H9 (cell line): ENCODE measurements at regions not wholly inside any gene's neighbourhood (a gene's known extent, or its start where the extent isn't known, plus 50 kb on each side); places are given as distances from the start of the nearest gene placed in this dataset.
A peak's percentile ranks its signal among the peaks of the same experiment; 100 is the strongest.

ENCODE experiments used
- DNase-seq: peaks from one replicate; pipeline ENCODE4 v3.0.0-alpha.2; 2017
- H2AFZ ChIP-seq: one replicate; pipeline ENCODE4 v1.6.1; 2013; ENCODE audit warnings: mild to moderate bottlenecking, low read length, control low read depth, moderate library complexity
- H2AK5ac ChIP-seq: 2 replicates; pipeline ENCODE4 v1.6.1; 2013; ENCODE audit warnings: low read length, control low read depth, mixed read lengths; ENCODE audit not compliant: insufficient read length
- H2BK120ac ChIP-seq: one replicate; pipeline ENCODE4 v1.6.1; 2013; ENCODE audit warnings: low read depth, mild to moderate bottlenecking, low read length, control low read depth, inconsistent platforms; ENCODE audit not compliant: poor library complexity, severe bottlenecking
- H2BK12ac ChIP-seq: 2 replicates; pipeline ENCODE4 v1.6.1; 2013; ENCODE audit warnings: low read length, control low read depth, mixed read lengths, low read depth; ENCODE audit not compliant: insufficient read length
- H2BK15ac ChIP-seq: 2 replicates; pipeline ENCODE4 v1.6.1; 2013; ENCODE audit warnings: low read depth, low read length, control low read depth
- H2BK20ac ChIP-seq: one replicate; pipeline ENCODE4 v1.6.1; 2013; ENCODE audit warnings: low read depth, mild to moderate bottlenecking, low read length, control low read depth, inconsistent platforms; ENCODE audit not compliant: poor library complexity, severe bottlenecking
- H2BK5ac ChIP-seq: 2 replicates; pipeline ENCODE4 v1.6.1; 2013; ENCODE audit warnings: low read length, control low read depth, mixed read lengths; ENCODE audit not compliant: insufficient read length
- H3K14ac ChIP-seq: 2 replicates; pipeline ENCODE4 v1.6.1; 2013; ENCODE audit warnings: low read length, control low read depth; ENCODE audit not compliant: insufficient read depth
- H3K18ac ChIP-seq: 2 replicates; pipeline ENCODE4 v1.6.1; 2013; ENCODE audit warnings: low read depth, mild to moderate bottlenecking, mixed read lengths, low read length, control low read depth; ENCODE audit not compliant: insufficient read length
- H3K23ac ChIP-seq: 2 replicates; pipeline ENCODE4 v1.6.1; 2013; ENCODE audit warnings: low read length, control low read depth, mixed read lengths, low read depth; ENCODE audit not compliant: insufficient read length
- H3K23me2 ChIP-seq: 2 replicates; pipeline ENCODE4 v1.6.1; 2013; ENCODE audit warnings: low read depth, mild to moderate bottlenecking, mixed read lengths, low read length, control low read depth; ENCODE audit not compliant: insufficient read length, poor library complexity, severe bottlenecking
- H3K27ac ChIP-seq: 2 replicates; pipeline ENCODE4 v1.5.1; 2013; ENCODE audit warnings: low read length, control low read depth, mixed read lengths, low read depth; ENCODE audit not compliant: insufficient read length
- H3K27me3 ChIP-seq: 2 replicates; pipeline ENCODE4 v1.6.1; 2013; ENCODE audit warnings: low read length, control low read depth, inconsistent platforms; ENCODE audit not compliant: insufficient read depth
- H3K4ac ChIP-seq: 2 replicates; pipeline ENCODE4 v1.6.1; 2013; ENCODE audit warnings: low read depth, mild to moderate bottlenecking, control low read depth, inconsistent platforms, low read length, moderate library complexity
- H3K4me1 ChIP-seq: 2 replicates; pipeline ENCODE4 v1.6.1; 2013; ENCODE audit warnings: low read length, control low read depth, inconsistent platforms; ENCODE audit not compliant: insufficient read depth
- H3K4me2 ChIP-seq: 2 replicates; pipeline ENCODE4 v1.6.1; 2013; ENCODE audit warnings: low read length, control low read depth, mixed read lengths; ENCODE audit not compliant: insufficient read length, insufficient read depth
- H3K56ac ChIP-seq: 2 replicates; pipeline ENCODE4 v1.6.1; 2013; ENCODE audit warnings: low read depth, mild to moderate bottlenecking, mixed read lengths, low read length, control low read depth; ENCODE audit not compliant: insufficient read length
- H3K79me1 ChIP-seq: 2 replicates; pipeline ENCODE4 v1.6.1; 2013; ENCODE audit warnings: low read depth, mild to moderate bottlenecking, moderate library complexity, low read length, control low read depth, inconsistent platforms; ENCODE audit not compliant: insufficient read depth, poor library complexity, severe bottlenecking
- H3K79me2 ChIP-seq: 2 replicates; pipeline ENCODE4 v1.6.1; 2013; ENCODE audit warnings: low read length, control low read depth, inconsistent platforms; ENCODE audit not compliant: insufficient read depth
- H3K9ac ChIP-seq: 2 replicates; pipeline ENCODE4 v1.6.1; 2013; ENCODE audit warnings: low read length, control low read depth, mixed read lengths; ENCODE audit not compliant: insufficient read length; ENCODE audit errors: extremely low read depth
- H3K9me3 ChIP-seq: one replicate; pipeline ENCODE4 v1.6.1; 2013; ENCODE audit warnings: low read depth, low read length, inconsistent platforms; ENCODE audit not compliant: control insufficient read depth
- H3T11ph ChIP-seq: one replicate; pipeline ENCODE4 v1.6.1; 2013; ENCODE audit warnings: mild to moderate bottlenecking, low read length, control low read depth, inconsistent platforms
- H4K20me1 ChIP-seq: one replicate; pipeline ENCODE4 v1.6.1; 2013; ENCODE audit not compliant: control insufficient read depth, insufficient read length, insufficient read depth
- H4K5ac ChIP-seq: 2 replicates; pipeline ENCODE4 v1.6.1; 2013; ENCODE audit warnings: low read depth, mild to moderate bottlenecking, mixed read lengths, low read length, control low read depth; ENCODE audit not compliant: insufficient read length
- H4K8ac ChIP-seq: replicated peaks from 2 replicates; pipeline ENCODE4 v1.6.1; 2013; ENCODE audit warnings: low read length, control low read depth, mixed read lengths, low read depth; ENCODE audit not compliant: insufficient read length
- H4K91ac ChIP-seq: 2 replicates; pipeline ENCODE4 v1.6.1; 2013; ENCODE audit warnings: low read depth, mild to moderate bottlenecking, moderate library complexity, mixed read lengths, low read length, control low read depth; ENCODE audit not compliant: insufficient read length
- H3K27ac Mint-ChIP-seq, 3 experiments: 2 replicates in 2 of 3; 3 replicates in 1 of 3; pipeline ENCODE4 v1.8.0; 2020 to 2021; ENCODE audit warnings: mixed read lengths in 3 of 3, mild to moderate bottlenecking in 1 of 3, moderate library complexity in 1 of 3
- H3K27me3 Mint-ChIP-seq: 2 replicates; pipeline ENCODE4 v1.8.0; 2021; ENCODE audit warnings: low read depth, mild to moderate bottlenecking, moderate library complexity, mixed read lengths
- H3K36me3 Mint-ChIP-seq, 3 experiments: 2 replicates in 2 of 3; 3 replicates in 1 of 3; pipeline ENCODE4 v1.8.0; 2020 to 2021; ENCODE audit warnings: low read depth in 3 of 3, mixed read lengths in 3 of 3; ENCODE audit not compliant: insufficient read depth in 1 of 3
- H3K4me1 Mint-ChIP-seq, 2 experiments: 2 replicates each; pipeline ENCODE4 v1.8.0; 2020; ENCODE audit warnings: mixed read lengths in 2 of 2
- H3K4me3 Mint-ChIP-seq, 2 experiments: 2 replicates in 1 of 2; 3 replicates in 1 of 2; pipeline ENCODE4 v1.8.0; 2020 to 2021; ENCODE audit warnings: mild to moderate bottlenecking in 2 of 2, mixed read lengths in 2 of 2, moderate library complexity in 1 of 2
- H3K9me3 Mint-ChIP-seq, 2 experiments: 2 replicates in 1 of 2; 3 replicates in 1 of 2; pipeline ENCODE4 v1.8.0; 2020; ENCODE audit warnings: mild to moderate bottlenecking in 2 of 2, mixed read lengths in 2 of 2, moderate library complexity in 1 of 2
- WGBS: extraction: QIAGEN DNeasy Blood & Tissue Kit; methylation state at CpG from one replicate; pipeline ENCODE4 v1.1.7; 2013; ENCODE audit warnings: missing lambda C conversion rate, low lambda C conversion rate, mixed read lengths; ENCODE audit not compliant: insufficient read length; ENCODE audit errors: extremely low coverage; 5-methylcytosine and 5-hydroxymethylcytosine counted together
- TF ChIP-seq, protein P1 (sequence below): fragments of 200-600 bp; sonication (generic); conservative IDR thresholded peaks from 3 replicates; pipeline ENCODE4 v1.8.0; 2021; ENCODE audit warnings: antibody characterized with exemption, mild to moderate bottlenecking

DNA sequence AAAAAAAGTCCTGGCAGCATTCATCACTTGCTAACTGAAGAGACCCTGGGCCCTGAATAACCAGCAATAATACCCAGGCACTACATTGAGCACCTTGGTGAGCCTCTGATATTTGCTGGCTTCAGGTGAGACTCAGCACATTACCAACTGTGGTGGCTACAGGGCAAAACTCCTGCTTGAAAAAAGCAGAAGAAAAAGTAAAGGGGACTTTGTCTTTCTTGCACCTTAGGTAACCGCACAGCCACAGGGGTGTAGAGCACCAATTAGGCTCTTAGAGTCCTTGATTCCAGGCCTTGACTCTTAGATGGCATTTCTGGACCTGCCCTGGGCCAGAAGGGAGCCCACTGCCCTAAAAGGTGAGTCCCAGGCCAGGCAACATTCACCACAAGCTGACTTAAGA lies 269.5 kb downstream of the AUH start:
- H3K4me3 Mint-ChIP-seq = no peak overlapping the region
- Histone ChIP-seq H3K23ac (no peak overlapping the region), H3K9ac (no peak overlapping the region), H3K4me2 (no peak overlapping the region), H4K91ac (no peak overlapping the region), H3K9me3 (no peaks in the 10 kb centered on the region), H3K27me3 (no peaks in the 10 kb centered on the region), H4K20me1 (no peaks in the 10 kb centered on the region), H2AK5ac (no peak overlapping the region), H3K79me1 (no peaks in the 10 kb centered on the region), H2BK5ac (no peak overlapping the region), H3K23me2 (no peaks in the 10 kb centered on the region), H3T11ph (no peak overlapping the region), H3K56ac (no peak overlapping the region), H2BK12ac (no peak overlapping the region), H3K79me2 (no peaks in the 10 kb centered on the region), H3K27ac (no peak overlapping the region), H3K18ac (no peak overlapping the region), H3K14ac (no peak overlapping the region), H3K4me1 (no peaks in the 10 kb centered on the region), H2BK15ac (no peak overlapping the region), H2AFZ (no peak overlapping the region), H2BK120ac (no peak overlapping the region), H4K5ac (no peak overlapping the region), H4K8ac (no peak overlapping the region), H3K4ac (no peak overlapping the region), H2BK20ac (no peak overlapping the region)
- H3K4me1 Mint-ChIP-seq = peaks cover 7 to 8% of the 10 kb centered on the region in 2 experiments; a peak in 3 of 4 replicates
- peaks cover 8% of the 10 kb centered on the region in 2 experiments for H3K9me3 Mint-ChIP-seq
- no peaks in the 10 kb centered on the region; a peak in 2 of 7 replicates for H3K36me3 Mint-ChIP-seq
- H3K27ac Mint-ChIP-seq = peak overlapping the region in 1 of 3 experiments; percentile 53; a peak in 1 of 7 replicates
- DNase-seq = no peak
- TF ChIP-seq, protein P1, sequence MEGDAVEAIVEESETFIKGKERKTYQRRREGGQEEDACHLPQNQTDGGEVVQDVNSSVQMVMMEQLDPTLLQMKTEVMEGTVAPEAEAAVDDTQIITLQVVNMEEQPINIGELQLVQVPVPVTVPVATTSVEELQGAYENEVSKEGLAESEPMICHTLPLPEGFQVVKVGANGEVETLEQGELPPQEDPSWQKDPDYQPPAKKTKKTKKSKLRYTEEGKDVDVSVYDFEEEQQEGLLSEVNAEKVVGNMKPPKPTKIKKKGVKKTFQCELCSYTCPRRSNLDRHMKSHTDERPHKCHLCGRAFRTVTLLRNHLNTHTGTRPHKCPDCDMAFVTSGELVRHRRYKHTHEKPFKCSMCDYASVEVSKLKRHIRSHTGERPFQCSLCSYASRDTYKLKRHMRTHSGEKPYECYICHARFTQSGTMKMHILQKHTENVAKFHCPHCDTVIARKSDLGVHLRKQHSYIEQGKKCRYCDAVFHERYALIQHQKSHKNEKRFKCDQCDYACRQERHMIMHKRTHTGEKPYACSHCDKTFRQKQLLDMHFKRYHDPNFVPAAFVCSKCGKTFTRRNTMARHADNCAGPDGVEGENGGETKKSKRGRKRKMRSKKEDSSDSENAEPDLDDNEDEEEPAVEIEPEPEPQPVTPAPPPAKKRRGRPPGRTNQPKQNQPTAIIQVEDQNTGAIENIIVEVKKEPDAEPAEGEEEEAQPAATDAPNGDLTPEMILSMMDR = no peak
- H3K27me3 Mint-ChIP-seq = no peaks in the 10 kb centered on the region; the same call in 1 of the 2 replicates
- no CpG with 5 or more reads among the region's 1 CpG for WGBS
